B cell (primary cell): ENCODE measurements at regions not wholly inside any gene's neighbourhood (a gene's known extent, or its start where the extent isn't known, plus 50 kb on each side); places are given as distances from the start of the nearest gene placed in this dataset.

ENCODE experiments used
- CTCF ChIP-seq: fragments of 200-600 bp; IDR thresholded peaks from one replicate; pipeline ENCODE4 v1.8.0; 2022; ENCODE audit warnings: antibody characterized with exemption, mild to moderate bottlenecking
- EZH2 ChIP-seq: IDR thresholded peaks from 2 replicates; pipeline ENCODE4 v1.6.1; 2012; ENCODE audit warnings: borderline replicate concordance, low read depth, mild to moderate bottlenecking, moderate library complexity, low read length; ENCODE audit not compliant: insufficient read depth, poor library complexity, severe bottlenecking

GRCh38 chr12:67475725-67476124, 172.8 kb upstream of the DYRK2 start:
- no peak for TF ChIP-seq CTCF
- TF ChIP-seq EZH2: no peak
